SK-N-SH (cell line): ENCODE measurements at regions not wholly inside any gene's neighbourhood (a gene's known extent, or its start where the extent isn't known, plus 50 kb on each side); places are given as distances from the start of the nearest gene placed in this dataset.

Experiments used
- CTCF ChIA-PET: fragments of 300-600, 350-600 bp; formaldehyde crosslinking; extraction: SDS; loops from one replicate; lab custom pipeline; 2021; lab: Yijun Ruan, JAX
- POLR2A ChIA-PET: fragments of 350-600 bp; sonication (Branson Sonifier 250); formaldehyde crosslinking; extraction: SDS; loops from one replicate; lab custom pipeline; 2020; ENCODE audit warnings: antibody characterized with exemption, inconsistent platforms; lab: Yijun Ruan, JAX
- DNase-seq: peaks from one replicate; pipeline ENCODE4 v3.0.0; 2012
- H2AFZ ChIP-seq: fragments of 200-600 bp; sonication (generic); 2 replicates; pipeline ENCODE4 v1.8.1; 2016; ENCODE audit warnings: antibody characterized with exemption, mild to moderate bottlenecking, low read depth
- H3F3A ChIP-seq: fragments of 200-600 bp; sonication (generic); replicated peaks from 2 replicates; pipeline ENCODE3; 2016; ENCODE audit warnings: antibody characterized with exemption, mild to moderate bottlenecking; ENCODE audit not compliant: insufficient read depth
- H3K27ac ChIP-seq, 2 experiments: fragments of 200-500 bp in 1 of 2; fragments of 200-600 bp in 1 of 2; sonication (Bioruptor generic) in 1 of 2; sonication (generic), shearing (Covaris generic) in 1 of 2; 2 replicates each; pipeline versions ENCODE4 v1.5.1 to v1.6.1; 2014 to 2016; ENCODE audit warnings: low read depth in 2 of 2, inconsistent platforms in 1 of 2, low read length in 1 of 2, mild to moderate bottlenecking in 1 of 2, mixed read lengths in 1 of 2
- H3K27me3 ChIP-seq: fragments of 200-600 bp; sonication (generic), shearing (Covaris generic); 2 replicates; pipeline ENCODE4 v1.6.1; 2016; ENCODE audit warnings: mixed run types; ENCODE audit not compliant: insufficient read depth
- H3K36me3 ChIP-seq, 2 experiments: fragments of 200-500 bp in 1 of 2; fragments of 200-600 bp in 1 of 2; sonication (Bioruptor generic) in 1 of 2; sonication (generic) in 1 of 2; replicated peaks in 1 of 2; 2 replicates each; pipeline versions ENCODE3 to v1.5.1; 2014 to 2016; ENCODE audit warnings: low read length in 1 of 2, mild to moderate bottlenecking in 1 of 2; ENCODE audit not compliant: insufficient read depth in 2 of 2, control insufficient read depth in 1 of 2
- H3K4me1 ChIP-seq, 2 experiments: fragments of 200-500 bp in 1 of 2; fragments of 200-600 bp in 1 of 2; sonication (Bioruptor generic) in 1 of 2; sonication (generic), shearing (Covaris generic) in 1 of 2; 2 replicates each; pipeline versions ENCODE4 v1.5.1 to v1.6.1; 2014 to 2016; ENCODE audit warnings: low read depth in 1 of 2, low read length in 1 of 2, mixed run types in 1 of 2; ENCODE audit not compliant: insufficient read depth in 2 of 2, control insufficient read depth in 1 of 2
- H3K4me2 ChIP-seq: fragments of 200-600 bp; sonication (generic), shearing (Covaris generic); 2 replicates; pipeline ENCODE4 v1.6.1; 2017; ENCODE audit warnings: mixed run types
- H3K4me3 ChIP-seq, 2 experiments: fragments of 200-500 bp in 1 of 2; fragments of 200-600 bp in 1 of 2; sonication (Bioruptor generic) in 1 of 2; sonication (generic), shearing (Covaris generic) in 1 of 2; 2 replicates each; pipeline versions ENCODE4 v1.5.1 to v1.8.1; 2014 to 2016; ENCODE audit warnings: low read depth in 2 of 2, inconsistent platforms in 1 of 2, low read length in 1 of 2, mild to moderate bottlenecking in 1 of 2, mixed read lengths in 1 of 2, moderate library complexity in 1 of 2
- H3K79me2 ChIP-seq: fragments of 200-600 bp; sonication (generic); 2 replicates; pipeline ENCODE4 v1.8.1; 2017; ENCODE audit warnings: mild to moderate bottlenecking; ENCODE audit not compliant: insufficient read depth
- H3K9ac ChIP-seq: fragments of 200-600 bp; sonication (generic); 2 replicates; pipeline ENCODE4 v1.6.1; 2017; ENCODE audit warnings: mixed run types
- H3K9me2 ChIP-seq: fragments of 200-600 bp; sonication (generic); 2 replicates; pipeline ENCODE4 v1.6.1; 2017; ENCODE audit warnings: mixed run types
- H3K9me3 ChIP-seq: fragments of 200-600 bp; sonication (generic); 2 replicates; pipeline ENCODE4 v1.6.1; 2017; ENCODE audit warnings: mixed run types, mild to moderate bottlenecking, moderate library complexity
- H4K20me1 ChIP-seq: fragments of 200-600 bp; sonication (generic); 2 replicates; pipeline ENCODE4 v1.6.1; 2017; ENCODE audit warnings: mild to moderate bottlenecking, mixed run types; ENCODE audit not compliant: insufficient read depth
- CTCF ChIP-seq: fragments of 200-600 bp; sonication (generic); IDR thresholded peaks from 2 replicates; pipeline ENCODE4 v1.6.1; 2017; ENCODE audit warnings: antibody characterized with exemption, mild to moderate bottlenecking, moderate library complexity
- ELF1 ChIP-seq: IDR thresholded peaks from 2 replicates; pipeline ENCODE4 v1.4.0; 2012
- EP300 ChIP-seq, 2 experiments: IDR thresholded peaks; 2 replicates each; pipeline versions ENCODE4 v1.4.0 to v1.6.1; 2012; ENCODE audit warnings: borderline replicate concordance in 1 of 2, low read depth in 1 of 2, low read length in 1 of 2
- FOXJ3 ChIP-seq: sonication (generic); formaldehyde crosslinking; IDR thresholded peaks from 2 replicates; pipeline ENCODE4 v1.5.1; 2020; ENCODE audit warnings: mild to moderate bottlenecking, missing genetic modification reagents
- GABPA ChIP-seq: IDR thresholded peaks from 2 replicates; pipeline ENCODE4 v1.4.0; 2012; ENCODE audit warnings: low read depth, mild to moderate bottlenecking
- MEF2A ChIP-seq: IDR thresholded peaks from 2 replicates; pipeline ENCODE4 v1.4.0; 2012; ENCODE audit warnings: low read depth, borderline replicate concordance
- NFIC ChIP-seq: IDR thresholded peaks from 2 replicates; pipeline ENCODE4 v1.4.0; 2012; ENCODE audit warnings: borderline replicate concordance
- RAD21 ChIP-seq: IDR thresholded peaks from 2 replicates; pipeline ENCODE4 v1.6.1; 2012; ENCODE audit warnings: mild to moderate bottlenecking, low read length
- RFX5 ChIP-seq: IDR thresholded peaks from 2 replicates; pipeline ENCODE4 v1.6.1; 2012; ENCODE audit warnings: mild to moderate bottlenecking, improper control_type of control experiment, low read length
- SMC3 ChIP-seq: IDR thresholded peaks from 2 replicates; pipeline ENCODE4 v1.6.1; 2012; ENCODE audit warnings: low read depth, low read length, improper control_type of control experiment
- TAF1 ChIP-seq: IDR thresholded peaks from 2 replicates; pipeline ENCODE4 v1.6.1; 2012; ENCODE audit warnings: low read depth, mild to moderate bottlenecking, low read length, moderate library complexity, borderline replicate concordance
- TEAD4 ChIP-seq: IDR thresholded peaks from 2 replicates; pipeline ENCODE4 v1.4.0; 2012; ENCODE audit warnings: mild to moderate bottlenecking, borderline replicate concordance; ENCODE audit not compliant: insufficient read depth
- USF1 ChIP-seq: IDR thresholded peaks from 2 replicates; pipeline ENCODE4 v1.4.0; 2012; ENCODE audit warnings: low read depth, borderline replicate concordance
- WGBS: methylation state at CpG from one replicate; pipeline ENCODE4 v1.1.6; 2017; ENCODE audit warnings: low lambda C conversion rate; 5-methylcytosine and 5-hydroxymethylcytosine counted together
- TF ChIP-seq, protein P1 (sequence below): IDR thresholded peaks from 2 replicates; pipeline ENCODE4 v1.4.0; 2012; ENCODE audit warnings: low read depth, borderline replicate concordance
- TF ChIP-seq, protein P2 (sequence below): fragments of 150-350 bp; IDR thresholded peaks from 2 replicates; pipeline ENCODE4 v1.6.1; 2016; ENCODE audit warnings: mild to moderate bottlenecking, low read depth, low read length
- TF ChIP-seq, protein P3 (sequence below): IDR thresholded peaks from 2 replicates; pipeline ENCODE4; 2012

DNA sequence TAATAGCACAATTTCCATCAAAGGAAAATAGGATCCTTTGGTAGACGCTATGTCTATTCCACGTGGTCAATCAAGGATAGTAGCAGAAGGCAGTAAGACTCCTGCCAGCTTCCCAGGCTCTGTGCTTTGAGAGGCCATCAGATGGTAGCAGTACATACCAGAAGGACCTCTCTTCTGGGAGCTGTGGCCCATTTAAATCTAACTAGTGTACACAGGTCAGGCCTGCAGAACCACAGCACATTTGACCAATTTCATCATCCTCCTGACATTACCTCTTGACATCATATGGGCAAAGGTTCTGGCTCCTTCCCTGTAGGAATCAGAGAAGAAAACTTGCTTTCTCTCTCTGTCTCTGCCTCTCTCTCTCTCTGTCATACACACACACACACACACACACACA is 229.6 kb upstream of the HTR2A start:
- WGBS = 60% methylated on average over 2 of the region's 2 CpGs
- H3K27me3 ChIP-seq = no peaks in the 10 kb centered on the region
- no peaks in the 10 kb centered on the region for H3K79me2 ChIP-seq
- H3K4me3 ChIP-seq = no peak overlapping the region
- H3F3A ChIP-seq = no peaks in the 10 kb centered on the region
- no peaks in the 10 kb centered on the region for H4K20me1 ChIP-seq
- H3K4me2 ChIP-seq = no peak overlapping the region
- no peaks in the 10 kb centered on the region for H3K36me3 ChIP-seq
- H3K4me1 ChIP-seq = no peaks in the 10 kb centered on the region; a peak in 1 of 4 replicates
- H3K9ac ChIP-seq = no peak overlapping the region
- ChIA-PET CTCF (interaction anchor here (1.9 kb wide), 1 partner anchor 13 kb away, joined by 8 read pairs; no protein-coding TSS in a partner anchor), POLR2A (no interaction called here)
- no peak overlapping the region for H2AFZ ChIP-seq
- H3K27ac ChIP-seq = no peak overlapping the region
- no peaks in the 10 kb centered on the region for H3K9me3 ChIP-seq
- H3K9me2 ChIP-seq = no peaks in the 10 kb centered on the region
- TF ChIP-seq NFIC (no peak), RAD21 (peak; percentile 27), CTCF (no peak)
- TF ChIP-seq, protein P1, sequence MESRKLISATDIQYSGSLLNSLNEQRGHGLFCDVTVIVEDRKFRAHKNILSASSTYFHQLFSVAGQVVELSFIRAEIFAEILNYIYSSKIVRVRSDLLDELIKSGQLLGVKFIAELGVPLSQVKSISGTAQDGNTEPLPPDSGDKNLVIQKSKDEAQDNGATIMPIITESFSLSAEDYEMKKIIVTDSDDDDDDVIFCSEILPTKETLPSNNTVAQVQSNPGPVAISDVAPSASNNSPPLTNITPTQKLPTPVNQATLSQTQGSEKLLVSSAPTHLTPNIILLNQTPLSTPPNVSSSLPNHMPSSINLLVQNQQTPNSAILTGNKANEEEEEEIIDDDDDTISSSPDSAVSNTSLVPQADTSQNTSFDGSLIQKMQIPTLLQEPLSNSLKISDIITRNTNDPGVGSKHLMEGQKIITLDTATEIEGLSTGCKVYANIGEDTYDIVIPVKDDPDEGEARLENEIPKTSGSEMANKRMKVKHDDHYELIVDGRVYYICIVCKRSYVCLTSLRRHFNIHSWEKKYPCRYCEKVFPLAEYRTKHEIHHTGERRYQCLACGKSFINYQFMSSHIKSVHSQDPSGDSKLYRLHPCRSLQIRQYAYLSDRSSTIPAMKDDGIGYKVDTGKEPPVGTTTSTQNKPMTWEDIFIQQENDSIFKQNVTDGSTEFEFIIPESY = no peak
- DNase-seq = no peak

DNA sequence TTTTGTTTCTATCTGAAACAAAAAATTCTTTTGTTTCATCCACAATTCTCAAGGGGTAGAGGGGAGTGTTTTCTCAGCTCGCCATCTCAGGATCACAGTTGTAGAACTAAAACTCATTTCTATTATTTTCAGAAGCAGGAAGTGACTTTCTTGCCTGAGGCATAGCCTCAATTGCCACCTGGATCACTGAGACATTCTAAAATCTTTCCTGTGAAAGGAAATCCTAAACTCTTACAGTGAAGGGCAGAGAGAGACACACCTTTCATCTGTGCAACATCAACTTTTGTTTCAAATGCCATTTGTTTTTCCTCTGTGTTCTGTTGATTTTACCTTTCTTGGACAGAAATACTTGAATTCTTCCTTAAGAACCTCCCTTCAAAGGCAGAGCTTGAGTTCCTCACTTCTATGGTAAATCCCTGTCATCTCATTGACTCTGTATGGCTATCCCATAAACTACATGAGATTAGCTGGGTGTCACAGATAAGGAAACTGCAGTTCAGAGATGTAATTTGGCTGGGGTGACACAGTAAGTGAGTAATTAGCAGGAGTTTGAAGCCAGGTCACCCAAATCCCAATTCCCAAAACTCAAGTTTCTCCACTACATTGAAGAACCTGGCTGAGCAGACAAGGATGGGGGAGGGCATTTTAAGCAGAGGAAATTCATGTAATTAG is 224.4 kb upstream of the HTR2A start:
- Histone ChIP-seq H2AFZ (no peak overlapping the region), H3K9ac (no peak overlapping the region), H3K27ac (no peak overlapping the region), H3K4me1 (peaks cover 3 to 4% of the 10 kb centered on the region in 2 experiments), H3K4me2 (no peak overlapping the region), H3K27me3 (no peaks in the 10 kb centered on the region), H4K20me1 (no peaks in the 10 kb centered on the region), H3K36me3 (no peaks in the 10 kb centered on the region), H3K9me3 (no peaks in the 10 kb centered on the region), H3K9me2 (no peaks in the 10 kb centered on the region), H3K79me2 (no peaks in the 10 kb centered on the region), H3K4me3 (no peak overlapping the region), H3F3A (peaks cover 9% of the 10 kb centered on the region)
- ChIA-PET CTCF (interaction anchor here (1.0 kb wide), 1 partner anchor 15 kb away, joined by 3 read pairs; no protein-coding TSS in a partner anchor), POLR2A (no interaction called here)
- no peak for DNase-seq
- 78% methylated on average over 1 of the region's 1 CpG for WGBS
- TF ChIP-seq EP300 (IDR thresholded peaks at IDR 0.05; ENCODE audit: borderline replicate concordance in 1 of 2, low read depth in 1 of 2, low read length in 1 of 2) (no peak), TAF1 (no peak), MEF2A (no peak), FOXJ3 (CRISPR knock-in tag) (no peak), ELF1 (no peak), GABPA (no peak), USF1 (no peak), TEAD4 (no peak), RFX5 (no peak), SMC3 (no peak)
- TF ChIP-seq, protein P1 = no peak
- TF ChIP-seq, protein P2, sequence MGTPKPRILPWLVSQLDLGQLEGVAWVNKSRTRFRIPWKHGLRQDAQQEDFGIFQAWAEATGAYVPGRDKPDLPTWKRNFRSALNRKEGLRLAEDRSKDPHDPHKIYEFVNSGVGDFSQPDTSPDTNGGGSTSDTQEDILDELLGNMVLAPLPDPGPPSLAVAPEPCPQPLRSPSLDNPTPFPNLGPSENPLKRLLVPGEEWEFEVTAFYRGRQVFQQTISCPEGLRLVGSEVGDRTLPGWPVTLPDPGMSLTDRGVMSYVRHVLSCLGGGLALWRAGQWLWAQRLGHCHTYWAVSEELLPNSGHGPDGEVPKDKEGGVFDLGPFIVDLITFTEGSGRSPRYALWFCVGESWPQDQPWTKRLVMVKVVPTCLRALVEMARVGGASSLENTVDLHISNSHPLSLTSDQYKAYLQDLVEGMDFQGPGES = no peak
- TF ChIP-seq, protein P3, sequence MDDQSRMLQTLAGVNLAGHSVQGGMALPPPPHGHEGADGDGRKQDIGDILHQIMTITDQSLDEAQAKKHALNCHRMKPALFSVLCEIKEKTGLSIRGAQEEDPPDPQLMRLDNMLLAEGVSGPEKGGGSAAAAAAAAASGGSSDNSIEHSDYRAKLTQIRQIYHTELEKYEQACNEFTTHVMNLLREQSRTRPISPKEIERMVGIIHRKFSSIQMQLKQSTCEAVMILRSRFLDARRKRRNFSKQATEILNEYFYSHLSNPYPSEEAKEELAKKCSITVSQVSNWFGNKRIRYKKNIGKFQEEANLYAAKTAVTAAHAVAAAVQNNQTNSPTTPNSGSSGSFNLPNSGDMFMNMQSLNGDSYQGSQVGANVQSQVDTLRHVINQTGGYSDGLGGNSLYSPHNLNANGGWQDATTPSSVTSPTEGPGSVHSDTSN = no peak
